MM.1S (cell line): ENCODE measurements at regions not wholly inside any gene's neighbourhood (a gene's known extent, or its start where the extent isn't known, plus 50 kb on each side); places are given as distances from the start of the nearest gene placed in this dataset.

Experiments
- DNase-seq: peaks from one replicate; pipeline ENCODE4 v3.0.0-alpha.2; 2015
- H2AFZ ChIP-seq: fragments of 300-600 bp; sonication (generic); 2 replicates; pipeline ENCODE4 v1.6.0; 2016; ENCODE audit warnings: antibody characterized with exemption, low read length
- H3F3A ChIP-seq: fragments of 300-600 bp; sonication (generic); 2 replicates; pipeline ENCODE4 v1.6.1; 2016; ENCODE audit warnings: mild to moderate bottlenecking, antibody characterized with exemption, low read length, moderate library complexity, mixed read lengths; ENCODE audit not compliant: insufficient read depth
- H3K27ac ChIP-seq: fragments of 300-600 bp; sonication (generic); 2 replicates; pipeline ENCODE4 v1.5.1; 2016; ENCODE audit warnings: mild to moderate bottlenecking, low read length
- H3K27me3 ChIP-seq: fragments of 300-600 bp; sonication (generic); replicated peaks from 2 replicates; pipeline ENCODE4 v1.6.0; 2016; ENCODE audit warnings: low read length; ENCODE audit not compliant: insufficient read depth
- H3K36me3 ChIP-seq: fragments of 300-600 bp; sonication (generic); replicated peaks from 2 replicates; pipeline ENCODE4 v1.6.1; 2016; ENCODE audit warnings: mild to moderate bottlenecking, low read length, mixed read lengths; ENCODE audit not compliant: insufficient read depth
- H3K4me1 ChIP-seq: fragments of 300-600 bp; sonication (generic); 2 replicates; pipeline ENCODE4 v1.6.1; 2016; ENCODE audit warnings: low read length, mixed read lengths
- H3K4me2 ChIP-seq: fragments of 300-600 bp; sonication (generic); 2 replicates; pipeline ENCODE4 v1.6.0; 2016; ENCODE audit warnings: low read depth, low read length
- H3K4me3 ChIP-seq: fragments of 300-600 bp; sonication (generic); 2 replicates; pipeline ENCODE4 v1.5.1; 2016; ENCODE audit warnings: low read length, mixed read lengths
- H3K79me2 ChIP-seq: fragments of 300-600 bp; sonication (generic); 2 replicates; pipeline ENCODE4 v1.6.1; 2016; ENCODE audit warnings: mixed run types, low read length, mixed read lengths
- H3K9ac ChIP-seq: fragments of 300-600 bp; sonication (generic); 2 replicates; pipeline ENCODE4 v1.6.1; 2016; ENCODE audit warnings: low read length, mixed read lengths
- H3K9me2 ChIP-seq: fragments of 300-600 bp; sonication (generic); replicated peaks from 2 replicates; pipeline ENCODE4 v1.6.1; 2016; ENCODE audit warnings: mild to moderate bottlenecking, low read length, mixed read lengths; ENCODE audit not compliant: insufficient read depth
- H3K9me3 ChIP-seq: fragments of 300-600 bp; sonication (generic); replicated peaks from 2 replicates; pipeline ENCODE4 v1.6.1; 2016; ENCODE audit warnings: mild to moderate bottlenecking, low read length, mixed read lengths; ENCODE audit not compliant: insufficient read depth
- H4K20me1 ChIP-seq: fragments of 300-600 bp; sonication (generic); 2 replicates; pipeline ENCODE4 v1.6.1; 2016; ENCODE audit warnings: mild to moderate bottlenecking, low read length, moderate library complexity, mixed read lengths; ENCODE audit not compliant: insufficient read depth
- CTCF ChIP-seq: fragments of 300-600 bp; sonication (generic); IDR thresholded peaks from 2 replicates; pipeline ENCODE4 v1.5.1; 2016; ENCODE audit warnings: antibody characterized with exemption, low read length, mixed read lengths
- EZH2 ChIP-seq: fragments of 300-600 bp; sonication (generic); optimal IDR thresholded peaks from 2 replicates; pipeline ENCODE3; 2017; ENCODE audit warnings: low read depth, mild to moderate bottlenecking, antibody characterized with exemption, low read length, mixed read lengths
- EZH2phosphoT487 ChIP-seq: fragments of 300-600 bp; sonication (generic); IDR thresholded peaks from 2 replicates; pipeline ENCODE4 v1.6.1; 2018; ENCODE audit warnings: antibody characterized with exemption, low read length

DNA sequence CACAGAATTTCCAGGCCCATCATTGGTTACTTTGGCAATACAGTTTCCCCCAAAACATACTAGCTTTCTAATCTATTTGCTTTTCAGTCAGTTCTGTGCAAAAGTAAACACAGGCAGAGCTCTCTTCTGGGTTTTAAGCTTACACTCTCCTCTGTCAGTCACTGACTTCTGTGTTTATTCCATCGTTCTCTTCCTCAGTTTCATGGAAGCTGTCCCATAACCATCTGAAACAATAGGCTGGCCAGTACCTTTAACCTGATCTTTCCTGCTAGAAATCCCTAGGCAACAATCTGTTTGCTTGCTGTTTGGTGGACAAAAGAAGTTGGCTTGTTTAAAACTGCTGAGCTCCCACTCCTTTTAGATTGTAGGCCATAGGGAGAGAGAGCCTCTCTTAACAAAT lies 431.5 kb downstream of the HACE1 start:
- H2AFZ ChIP-seq = no peak overlapping the region
- no peaks in the 10 kb centered on the region for H3K27me3 ChIP-seq
- H3K27ac ChIP-seq = no peak overlapping the region
- no peak overlapping the region for H3K4me3 ChIP-seq
- H3K79me2 ChIP-seq = no peaks in the 10 kb centered on the region
- H3K36me3 ChIP-seq = no peaks in the 10 kb centered on the region
- TF ChIP-seq EZH2 (no peak), EZH2phosphoT487 (no peak), CTCF (no peak)
- H3K4me2 ChIP-seq = no peak overlapping the region
- H3K9me3 ChIP-seq = no peaks in the 10 kb centered on the region
- no peak for DNase-seq
- H3K4me1 ChIP-seq = no peaks in the 10 kb centered on the region
- H3K9me2 ChIP-seq = no peaks in the 10 kb centered on the region
- no peak overlapping the region for H3K9ac ChIP-seq
- H3F3A ChIP-seq = no peaks in the 10 kb centered on the region
- no peaks in the 10 kb centered on the region for H4K20me1 ChIP-seq

DNA sequence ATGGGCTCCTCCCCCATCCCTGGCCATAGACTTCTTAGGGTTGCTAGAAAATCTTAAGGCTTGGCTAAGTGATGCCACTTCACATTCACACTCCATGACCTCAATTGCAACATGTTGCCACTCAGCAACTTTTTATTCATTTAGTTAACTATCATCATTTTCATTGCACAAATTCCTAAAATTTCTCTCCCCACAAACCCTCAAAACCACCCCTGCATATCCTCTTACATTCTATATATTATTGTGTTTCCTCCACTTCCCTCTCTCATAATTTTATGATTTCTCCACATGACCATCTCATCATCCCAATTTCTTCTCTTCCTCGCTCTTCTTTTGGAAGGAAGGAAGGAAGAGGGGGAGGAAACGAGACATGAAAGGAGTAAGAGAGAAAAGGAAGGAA lies 436.0 kb downstream of the HACE1 start:
- H3K27ac ChIP-seq = no peak overlapping the region
- no peak overlapping the region for H2AFZ ChIP-seq
- H3K4me2 ChIP-seq = no peak overlapping the region
- no peaks in the 10 kb centered on the region for H3K9me2 ChIP-seq
- H3K36me3 ChIP-seq = no peaks in the 10 kb centered on the region
- no peaks in the 10 kb centered on the region for H3K27me3 ChIP-seq
- H3K79me2 ChIP-seq = no peaks in the 10 kb centered on the region
- H4K20me1 ChIP-seq = no peaks in the 10 kb centered on the region
- TF ChIP-seq EZH2phosphoT487 = no peak
- TF ChIP-seq EZH2 = no peak
- no peak for TF ChIP-seq CTCF
- no peak overlapping the region for H3K9ac ChIP-seq
- H3K4me1 ChIP-seq = no peaks in the 10 kb centered on the region
- no peak for DNase-seq
- no peaks in the 10 kb centered on the region for H3F3A ChIP-seq
- no peak overlapping the region for H3K4me3 ChIP-seq
- H3K9me3 ChIP-seq = no peaks in the 10 kb centered on the region

DNA sequence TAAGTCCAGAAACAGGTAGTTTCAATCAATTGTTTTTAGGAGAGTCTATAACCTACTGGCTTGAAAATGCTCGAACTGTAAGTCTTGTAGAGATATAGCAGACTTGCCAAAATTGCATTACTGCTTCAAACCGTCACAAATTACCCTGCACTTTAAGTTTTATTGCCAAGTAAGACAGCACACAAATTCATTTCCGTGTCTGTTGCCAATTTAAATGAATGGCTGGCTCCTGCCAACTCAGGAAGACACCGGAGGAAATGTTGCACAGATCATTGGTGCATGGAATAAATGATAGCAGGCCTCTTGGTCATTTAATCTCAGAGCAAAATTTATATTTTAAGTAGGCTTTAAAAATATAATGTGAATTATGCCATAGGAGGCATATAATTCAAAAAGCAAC lies 438.1 kb downstream of the HACE1 start:
- Histone ChIP-seq H3K36me3 (no peaks in the 10 kb centered on the region), H3K9me2 (no peaks in the 10 kb centered on the region), H3K9ac (no peak overlapping the region), H3K4me3 (no peak overlapping the region), H3F3A (no peaks in the 10 kb centered on the region), H3K9me3 (no peaks in the 10 kb centered on the region), H2AFZ (no peak overlapping the region), H3K79me2 (no peaks in the 10 kb centered on the region), H3K4me1 (no peaks in the 10 kb centered on the region), H3K4me2 (no peak overlapping the region), H3K27me3 (no peaks in the 10 kb centered on the region), H4K20me1 (no peaks in the 10 kb centered on the region), H3K27ac (no peak overlapping the region)
- TF ChIP-seq CTCF (no peak), EZH2phosphoT487 (no peak), EZH2 (no peak)
- DNase-seq = no peak

GRCh38 chr6:104418839-104419238 lies 440.9 kb downstream of the HACE1 start:
- no peak for DNase-seq
- no peak overlapping the region for H2AFZ ChIP-seq
- no peaks in the 10 kb centered on the region for H3K79me2 ChIP-seq
- no peak overlapping the region for H3K27ac ChIP-seq
- no peaks in the 10 kb centered on the region for H3K9me2 ChIP-seq
- no peak overlapping the region for H3K4me2 ChIP-seq
- H3K9ac ChIP-seq = no peak overlapping the region
- H3F3A ChIP-seq = no peaks in the 10 kb centered on the region
- H3K27me3 ChIP-seq = no peaks in the 10 kb centered on the region
- no peaks in the 10 kb centered on the region for H3K9me3 ChIP-seq
- TF ChIP-seq EZH2phosphoT487 (no peak), EZH2 (no peak), CTCF (no peak)
- H3K4me1 ChIP-seq = no peaks in the 10 kb centered on the region
- H4K20me1 ChIP-seq = no peaks in the 10 kb centered on the region
- no peak overlapping the region for H3K4me3 ChIP-seq
- H3K36me3 ChIP-seq = no peaks in the 10 kb centered on the region
